NOMO-1 (cell line): ENCODE measurements at regions not wholly inside any gene's neighbourhood (a gene's known extent, or its start where the extent isn't known, plus 50 kb on each side); places are given as distances from the start of the nearest gene placed in this dataset.
A peak's percentile ranks its signal among the peaks of the same experiment; 100 is the strongest.

Experiments used
- DNase-seq, 2 experiments: peaks; one replicate each; lab custom pipeline; 2025; ENCODE audit not compliant: unreplicated experiment in 2 of 2; lab: John Stamatoyannopoulos, UW

DNA sequence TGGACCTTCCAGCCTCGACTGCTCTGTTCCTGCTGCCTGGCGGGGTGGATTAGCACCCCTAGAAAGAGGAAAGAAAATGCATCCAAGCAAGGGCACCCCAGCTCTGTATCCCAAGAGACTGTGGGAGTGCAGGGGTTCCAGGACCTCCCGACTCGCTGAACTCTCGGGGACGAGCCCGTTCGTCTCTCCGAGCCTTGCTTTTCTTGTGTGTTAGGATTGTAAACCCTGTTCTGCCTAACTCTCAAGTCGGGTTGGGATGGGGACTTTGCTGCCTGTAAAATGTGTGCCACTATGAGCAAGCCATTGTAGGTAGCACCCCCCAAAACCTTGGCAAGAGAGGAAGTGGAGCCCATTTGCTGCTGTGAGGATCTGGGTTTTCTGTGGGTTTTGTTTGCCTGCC, 73.2 kb upstream of the VRK1 start:
- no peak for DNase-seq

DNA sequence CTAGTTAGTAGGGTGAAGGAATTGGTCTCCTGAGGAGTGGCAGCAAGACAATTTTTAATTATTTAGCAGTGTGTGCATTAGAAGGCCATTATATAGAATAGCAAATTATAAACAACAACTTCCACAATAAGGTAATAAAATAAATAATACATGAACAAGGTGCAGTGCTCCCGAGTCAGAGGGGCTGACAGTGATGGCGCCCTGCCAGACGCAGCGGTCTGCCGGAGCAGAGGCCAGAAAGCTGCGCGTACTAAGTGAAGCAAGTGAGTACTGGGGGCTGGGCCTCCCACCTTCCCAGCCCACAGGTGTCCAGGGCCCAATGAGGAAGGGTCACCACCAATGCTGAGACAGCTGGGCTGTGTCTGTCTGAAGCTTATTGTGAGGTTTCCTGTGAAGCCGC, 72.0 kb upstream of the VRK1 start:
- DNase-seq = no peak

DNA sequence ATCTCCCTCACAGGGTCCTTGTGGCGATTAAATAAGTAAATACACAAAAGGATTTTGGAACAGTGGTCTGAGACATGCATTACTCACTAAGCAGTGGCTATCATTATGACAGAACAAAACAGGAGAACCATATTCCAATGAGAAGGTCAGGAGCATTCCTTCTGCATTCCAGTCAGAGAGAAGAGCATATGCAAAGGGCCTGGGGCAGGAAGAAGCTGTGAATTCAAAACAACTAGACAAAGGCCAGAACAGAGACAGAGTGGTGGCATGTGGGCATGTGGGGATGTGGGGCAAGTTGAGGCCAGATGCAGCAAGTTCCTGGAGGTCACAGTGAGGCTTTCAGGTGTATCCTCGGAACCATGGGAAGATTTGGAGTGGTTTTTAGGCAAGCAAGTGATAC, 70.1 kb upstream of the VRK1 start:
- no peak for DNase-seq

DNA sequence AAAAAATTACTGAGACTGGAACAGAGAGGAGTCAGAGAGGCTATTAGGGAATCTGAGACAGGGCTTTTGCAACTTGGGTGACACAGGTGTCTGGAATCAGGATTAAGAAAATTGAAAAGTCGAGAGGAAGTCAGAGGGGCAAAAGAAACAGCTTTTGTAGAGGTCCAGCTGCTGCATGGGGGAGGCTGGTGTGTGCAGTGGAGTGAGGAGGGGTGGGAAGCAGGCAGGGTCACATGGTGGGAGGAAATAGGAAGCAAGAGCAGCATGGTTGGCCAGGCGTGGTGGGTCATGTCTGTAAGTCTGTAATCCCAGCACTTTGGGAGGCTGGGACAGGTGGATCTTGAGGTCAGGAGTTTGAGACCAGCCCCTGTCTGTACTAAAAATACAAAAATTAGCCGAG, 69.7 kb upstream of the VRK1 start:
- DNase-seq = no peak

DNA sequence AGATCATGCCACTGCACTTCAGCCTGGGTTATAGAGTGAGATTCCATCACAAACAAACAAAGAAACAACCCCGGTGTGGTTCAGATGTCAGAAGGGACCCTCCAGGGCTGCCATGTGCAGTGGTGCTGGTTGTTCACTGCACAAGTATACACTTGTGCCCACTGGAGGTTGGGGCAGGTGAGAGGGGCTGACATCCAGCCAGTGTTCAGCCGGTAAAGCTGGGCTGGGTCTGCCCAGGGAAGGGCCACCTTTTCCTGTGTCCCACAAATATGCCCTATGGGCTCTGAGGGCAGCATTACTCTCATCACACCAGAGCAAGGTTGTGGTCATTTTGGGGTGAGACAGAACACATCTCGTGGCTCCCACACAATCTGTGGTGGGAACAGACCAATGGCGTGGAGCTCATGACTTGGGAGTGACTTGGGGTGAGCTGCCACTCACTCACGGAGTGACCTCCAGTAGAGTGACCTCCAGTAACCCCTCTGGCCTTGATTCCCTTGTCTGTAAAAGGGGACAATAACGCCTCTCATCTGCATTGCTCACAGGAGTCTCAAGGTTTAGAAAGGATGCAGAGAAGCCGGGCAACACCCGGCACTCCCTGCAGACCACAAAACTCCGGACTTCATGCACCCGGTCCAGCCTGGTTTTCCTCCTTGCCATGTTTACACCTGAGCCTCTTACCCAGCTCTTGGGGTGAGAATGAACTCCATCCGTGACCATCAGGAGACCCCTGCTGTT, 69.0 kb upstream of the VRK1 start:
- DNase-seq = no peak

DNA sequence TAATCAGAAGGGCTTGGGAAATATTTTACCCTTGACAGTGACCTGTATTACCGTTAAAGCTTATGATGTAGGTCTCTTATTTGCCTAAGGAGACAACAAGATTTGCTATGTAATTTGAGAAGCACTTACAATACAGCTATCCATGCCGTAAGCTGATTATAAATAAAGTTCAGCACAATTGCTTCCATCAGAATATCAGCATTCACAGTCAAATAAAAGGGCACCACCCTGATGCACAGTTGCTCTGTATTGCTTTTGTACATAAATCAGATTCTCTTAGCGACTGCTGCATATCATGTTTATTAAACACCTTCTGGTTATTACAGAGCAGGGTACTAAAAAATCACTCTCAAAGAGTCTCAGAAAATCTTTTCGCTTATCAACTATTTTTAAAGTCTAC, 67.3 kb upstream of the VRK1 start:
- DNase-seq = no peak

DNA sequence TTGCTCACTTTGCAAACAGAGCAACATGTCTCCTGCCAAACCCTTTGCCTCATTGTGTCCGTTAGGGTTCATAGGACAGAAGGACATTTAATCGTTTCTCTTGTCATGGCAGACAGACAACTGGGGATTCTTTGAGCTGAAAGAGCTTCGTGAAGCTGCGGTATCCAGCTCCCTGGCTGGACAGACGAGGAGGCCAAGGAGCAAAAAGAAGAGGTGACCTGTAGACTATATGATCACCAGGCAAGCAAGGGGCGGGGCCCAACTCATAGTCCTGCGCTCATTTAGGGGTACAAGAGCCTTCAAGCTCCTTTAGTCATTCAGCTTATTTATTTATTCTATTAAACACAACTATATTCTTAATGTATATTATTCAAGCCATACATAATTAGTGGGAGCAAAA, 66.8 kb upstream of the VRK1 start:
- DNase-seq = no peak

DNA sequence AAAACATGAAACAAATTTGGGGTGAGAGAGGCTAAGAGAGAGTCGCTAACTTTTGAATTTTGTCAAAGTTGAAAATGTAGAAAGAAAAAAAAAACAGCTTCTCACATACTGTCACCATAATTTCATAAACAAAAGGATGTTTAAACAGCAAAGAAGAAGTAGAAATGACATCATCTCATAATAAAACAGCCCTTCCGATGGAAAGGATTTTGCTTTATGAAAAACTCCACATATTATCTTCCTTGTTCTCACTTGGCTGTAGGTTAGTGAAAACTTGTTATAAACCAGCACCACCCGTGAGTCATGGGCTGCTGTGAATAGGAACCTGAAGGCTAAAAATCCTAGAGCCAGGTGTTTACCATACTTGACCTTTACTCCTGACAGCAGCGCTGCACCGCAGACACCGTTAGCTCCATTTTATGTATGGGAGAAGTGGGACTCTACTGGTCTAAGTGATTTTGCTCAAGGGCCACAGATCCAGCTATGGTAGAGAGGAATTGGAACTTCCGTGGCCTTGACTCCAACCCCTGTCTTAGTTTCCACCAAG, 63.0 kb upstream of the VRK1 start:
- DNase-seq = no peak

DNA sequence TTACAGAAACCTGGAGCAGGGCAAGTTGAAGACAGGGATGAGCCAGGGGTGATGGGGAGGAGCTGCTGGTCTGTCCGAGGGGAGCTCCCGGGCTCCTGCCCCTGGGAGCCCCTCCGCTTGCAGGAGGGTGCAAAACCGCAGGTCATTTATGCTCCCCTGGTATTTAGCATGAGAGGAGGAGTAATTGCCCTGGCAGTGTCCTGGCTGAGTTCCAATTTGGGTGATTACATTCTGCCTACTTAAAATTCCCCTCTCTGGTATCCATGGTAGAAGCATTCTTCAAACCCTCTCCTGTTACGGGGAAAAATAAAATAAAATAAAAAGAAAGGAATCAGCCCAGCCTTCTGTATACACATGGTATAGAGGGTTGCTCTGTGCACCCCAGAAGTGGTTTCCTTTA, 61.7 kb upstream of the VRK1 start:
- no peak for DNase-seq

DNA sequence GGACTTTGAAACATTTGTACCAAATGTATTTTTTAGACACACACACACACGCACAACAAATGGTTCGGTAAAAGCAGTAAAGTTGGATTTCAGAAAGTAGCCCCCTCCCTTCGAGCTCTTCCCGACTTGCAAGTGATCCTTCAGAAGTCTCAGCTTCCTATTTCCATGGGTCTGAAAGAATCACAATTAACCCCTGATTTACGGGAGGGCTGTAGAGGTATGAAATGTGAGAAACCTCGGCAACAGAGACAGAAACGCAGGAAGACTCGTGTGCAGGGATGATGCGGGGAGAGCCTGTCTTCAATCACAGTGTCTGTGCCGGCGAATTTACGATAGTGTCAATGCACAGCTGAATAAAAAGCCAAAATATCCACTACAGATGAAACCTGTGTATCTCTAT, 60.7 kb upstream of the VRK1 start:
- no peak for DNase-seq

DNA sequence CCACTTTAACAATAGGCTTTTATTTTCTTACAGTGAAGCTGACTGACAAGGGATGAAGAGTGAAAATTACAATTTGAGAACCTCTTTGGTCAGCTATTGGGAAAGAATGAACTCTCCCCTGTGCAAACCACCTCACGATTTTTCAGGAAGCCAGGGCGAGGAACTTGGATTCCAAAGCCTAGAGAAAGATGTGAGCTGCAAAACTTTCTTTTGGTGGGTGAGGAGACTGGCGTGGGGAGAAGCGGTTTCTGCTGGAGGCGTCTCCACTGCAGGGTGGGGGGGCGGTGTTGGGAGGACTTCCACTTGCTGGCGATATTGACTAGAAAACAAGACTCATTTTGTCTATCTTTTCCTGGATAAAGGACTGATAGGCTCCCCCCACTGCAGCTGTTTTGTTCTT, 59.3 kb upstream of the VRK1 start:
- DNase-seq = peak in 1 of 2 experiments; percentile 48

DNA sequence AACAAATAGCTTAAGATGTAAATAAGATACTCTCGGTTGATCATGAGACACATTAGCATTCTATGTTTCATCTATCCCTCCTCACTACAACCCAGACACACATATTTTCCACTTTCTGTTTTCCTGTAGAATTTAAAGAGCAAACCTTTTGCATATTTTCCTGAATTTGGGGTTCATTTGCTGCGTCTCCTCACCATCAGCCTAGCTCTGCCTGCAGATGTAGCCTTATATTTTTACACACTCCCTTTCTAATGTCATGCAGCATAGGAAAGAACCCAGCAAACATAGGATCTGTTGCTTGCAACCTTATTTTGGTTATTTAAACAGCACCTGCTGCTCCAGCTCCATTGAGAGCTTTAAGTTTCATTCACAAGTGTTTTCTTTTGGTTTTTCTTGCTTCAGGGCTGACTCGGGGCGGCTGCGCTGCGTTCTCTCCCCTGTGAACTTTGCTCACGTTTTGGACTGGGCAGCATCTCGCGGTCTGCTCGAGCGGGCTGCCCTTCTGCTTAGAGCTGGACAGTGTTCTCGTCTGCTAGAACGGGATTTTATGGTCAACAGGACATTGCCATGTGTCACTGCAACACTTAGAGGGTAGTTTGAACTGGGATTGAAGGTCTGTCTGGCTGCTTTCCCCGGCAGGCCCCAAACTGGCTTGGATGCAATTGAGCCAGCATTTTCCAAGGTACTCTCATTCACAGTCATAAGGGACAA, 57.8 kb upstream of the VRK1 start:
- no peak for DNase-seq

DNA sequence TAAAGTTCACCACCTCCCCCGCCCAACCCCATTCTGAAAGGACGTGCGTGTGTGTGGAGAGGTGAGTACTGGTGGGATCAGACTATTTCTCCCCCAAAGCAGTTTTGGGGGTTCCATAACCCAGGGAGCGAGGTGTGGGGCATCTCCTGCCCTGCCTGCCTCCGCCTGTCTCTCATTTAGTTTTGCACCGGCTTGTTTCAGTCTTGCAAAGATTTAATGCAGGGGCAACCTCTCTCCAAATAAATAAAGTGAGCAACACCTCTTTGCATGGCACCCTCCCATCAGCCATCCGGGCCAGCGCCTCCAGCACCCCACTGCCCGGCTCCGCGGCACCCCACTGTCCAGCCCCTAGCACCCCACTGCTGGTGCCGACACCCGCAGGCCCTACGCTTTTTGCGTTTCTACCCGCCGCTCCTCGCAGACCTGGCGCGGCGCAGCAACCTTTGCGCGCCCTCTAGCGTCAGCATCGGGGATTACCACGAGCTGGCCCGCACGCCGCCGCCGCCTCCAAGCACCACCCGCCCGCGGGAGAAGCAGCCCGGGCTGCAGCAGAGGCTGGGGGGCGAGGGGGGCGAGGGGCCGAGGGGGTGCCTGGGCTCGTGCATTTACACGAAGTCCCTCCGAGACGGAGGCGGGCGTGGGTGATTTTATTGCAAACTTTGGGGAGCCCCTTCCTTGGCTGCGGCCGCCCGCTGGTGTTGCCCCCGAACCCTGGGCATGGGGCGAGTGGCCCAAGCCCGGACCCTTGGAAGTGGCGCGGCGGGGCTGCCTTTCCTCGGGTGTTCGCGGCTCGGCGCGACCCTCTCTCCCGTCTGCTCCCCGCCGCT, 55.8 kb upstream of the VRK1 start:
- DNase-seq = peak; percentile 17 to 54

DNA sequence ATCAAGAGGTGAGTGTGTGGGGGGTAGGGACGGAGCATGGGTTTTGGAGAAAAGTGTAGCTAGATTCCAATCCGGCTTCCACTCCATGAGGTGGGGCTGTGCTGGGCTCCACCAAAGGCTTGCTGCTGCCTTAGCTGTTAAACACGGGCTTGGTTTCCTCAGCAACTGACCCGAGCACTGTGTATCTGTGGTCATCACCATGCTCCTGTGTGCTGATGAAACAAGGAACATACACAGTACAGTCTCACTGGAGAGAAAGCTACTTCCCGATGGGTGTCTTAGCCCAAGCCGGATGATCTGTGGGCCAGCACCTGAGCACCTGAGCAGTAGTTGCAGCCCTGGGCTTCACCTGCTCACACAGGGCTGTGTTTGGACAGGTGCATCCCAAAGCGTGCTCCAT, 52.9 kb upstream of the VRK1 start:
- DNase-seq = no peak

DNA sequence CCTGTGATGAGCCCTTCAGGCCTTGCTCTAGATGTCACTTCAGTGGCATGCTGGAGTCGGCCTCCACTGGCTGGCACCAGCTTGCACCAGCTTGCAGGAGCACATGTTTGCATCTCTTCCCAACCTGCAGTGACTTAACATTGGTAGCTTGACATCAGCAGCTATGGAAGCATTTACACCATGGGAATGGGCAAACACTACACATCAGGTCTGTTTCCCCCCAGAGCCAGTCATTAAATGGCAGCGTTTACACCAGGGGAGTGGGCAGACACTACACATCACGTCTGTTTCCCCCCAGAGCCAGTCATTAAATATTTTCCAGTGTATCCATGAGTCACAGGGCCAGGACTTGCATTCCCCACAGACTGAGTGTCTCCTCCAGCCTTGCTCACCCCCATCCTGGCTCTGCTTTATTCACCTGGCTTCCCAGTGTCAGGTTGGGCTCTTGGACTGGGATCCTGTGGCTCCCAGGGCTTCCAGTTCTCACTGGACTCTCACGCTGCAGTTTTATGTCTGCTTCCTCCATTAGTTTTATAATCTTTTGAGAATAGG, 51.6 kb upstream of the VRK1 start:
- DNase-seq = no peak

DNA sequence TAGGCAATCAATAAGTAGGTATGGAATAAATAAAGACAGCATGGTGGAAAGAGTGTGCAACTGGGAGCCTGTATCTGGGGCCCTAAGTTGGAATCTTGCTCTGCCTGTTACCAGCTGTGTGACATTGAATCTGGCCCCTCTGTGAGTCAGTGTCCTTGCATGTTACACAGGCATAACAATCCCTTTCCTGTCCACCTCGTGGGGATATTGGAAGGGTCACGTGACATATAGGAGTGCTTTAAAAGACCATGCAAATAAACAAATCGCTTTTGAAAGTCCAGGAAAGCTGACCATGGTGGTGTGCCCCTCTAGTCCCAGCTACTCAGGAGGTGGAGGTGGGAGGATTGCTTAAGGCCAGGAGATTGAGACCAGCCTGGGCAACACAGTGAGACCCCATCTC, 51.1 kb upstream of the VRK1 start:
- DNase-seq = no peak

DNA sequence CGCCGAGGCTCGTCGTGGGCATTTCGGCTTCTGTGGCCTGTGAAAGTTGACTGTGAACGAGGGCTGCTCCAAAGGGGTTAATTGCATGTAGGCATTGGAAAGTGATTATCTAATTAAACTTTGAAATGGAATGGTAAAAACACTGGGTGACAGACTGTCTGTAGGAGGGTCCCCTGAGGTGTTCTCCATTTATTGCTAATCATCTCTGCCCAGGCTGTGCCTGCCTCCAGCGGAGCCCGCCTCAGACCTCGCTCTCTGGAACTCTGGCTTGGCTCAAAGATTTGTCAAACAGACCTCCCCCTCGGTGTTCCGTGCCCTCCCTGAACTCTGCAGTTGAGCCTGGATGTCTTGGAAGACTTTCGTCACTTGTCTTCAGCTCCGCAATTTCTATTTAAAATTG, 50.2 kb upstream of the VRK1 start:
- no peak for DNase-seq
